NCI-H1105 treated with DMSO at 0.1 percent for 48 hours (cell line): ENCODE measurements at regions not wholly inside any gene's neighbourhood (a gene's known extent, or its start where the extent isn't known, plus 50 kb on each side); places are given as distances from the start of the nearest gene placed in this dataset.

Experiments
- DNase-seq: peaks from one replicate; lab custom pipeline; 2025; lab: John Stamatoyannopoulos, UW

DNA sequence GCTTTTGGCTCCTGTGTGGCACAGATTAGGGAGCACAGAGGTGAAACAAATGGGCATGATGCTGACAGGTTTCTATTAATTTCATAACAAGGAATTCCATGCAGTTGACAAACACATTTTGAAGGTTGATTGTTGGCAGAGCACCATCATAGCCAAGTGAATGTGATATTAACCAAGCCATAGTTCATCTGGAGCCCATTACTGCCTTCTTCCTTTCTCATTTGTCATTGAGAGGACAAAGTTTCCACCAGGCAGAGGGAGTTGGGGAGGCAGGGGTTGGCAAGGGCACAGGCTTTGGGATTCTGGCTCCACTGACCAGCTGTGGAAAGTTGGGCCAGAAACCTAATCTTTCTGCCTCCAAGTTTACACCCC, 325.2 kb downstream of the MFSD1 start:
- no peak for DNase-seq

DNA sequence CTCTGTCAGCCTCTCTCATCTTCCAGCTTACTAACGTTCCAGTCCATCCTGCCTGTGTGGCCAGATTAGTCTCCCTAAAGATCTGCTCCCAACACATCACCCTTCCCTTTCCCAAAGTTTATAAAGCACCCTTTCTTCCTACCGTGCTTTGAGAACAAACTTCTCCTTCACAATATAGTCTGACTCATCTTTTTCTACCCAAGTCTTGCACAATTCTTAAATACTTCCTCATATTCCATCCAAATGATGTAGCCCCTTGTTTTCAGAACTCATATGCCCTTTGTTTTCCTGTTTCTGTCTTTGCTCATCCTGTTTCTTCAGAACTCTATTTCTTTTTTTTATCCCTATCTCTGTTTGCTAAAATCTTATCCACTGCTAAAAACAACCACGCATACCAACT, 326.8 kb downstream of the MFSD1 start:
- no peak for DNase-seq

DNA sequence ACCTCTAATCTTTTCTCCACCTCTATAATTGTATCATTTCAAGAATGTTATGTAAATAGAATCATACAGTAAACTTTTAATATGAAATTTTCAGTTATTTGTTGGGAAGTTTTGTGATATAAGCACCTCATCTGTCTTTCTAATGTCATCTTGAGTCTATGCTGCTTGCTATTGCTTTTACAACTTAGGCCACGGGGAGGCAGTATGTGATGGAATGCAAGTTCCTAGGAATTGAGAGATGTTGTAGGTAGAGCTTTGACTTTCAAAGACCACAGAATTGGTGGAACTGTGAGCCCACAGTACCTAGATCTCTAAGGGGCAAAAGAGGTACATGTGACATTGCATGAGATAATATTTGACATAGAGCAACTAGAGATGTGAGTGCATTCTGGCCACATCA, 328.3 kb downstream of the MFSD1 start:
- DNase-seq, result no peak

DNA sequence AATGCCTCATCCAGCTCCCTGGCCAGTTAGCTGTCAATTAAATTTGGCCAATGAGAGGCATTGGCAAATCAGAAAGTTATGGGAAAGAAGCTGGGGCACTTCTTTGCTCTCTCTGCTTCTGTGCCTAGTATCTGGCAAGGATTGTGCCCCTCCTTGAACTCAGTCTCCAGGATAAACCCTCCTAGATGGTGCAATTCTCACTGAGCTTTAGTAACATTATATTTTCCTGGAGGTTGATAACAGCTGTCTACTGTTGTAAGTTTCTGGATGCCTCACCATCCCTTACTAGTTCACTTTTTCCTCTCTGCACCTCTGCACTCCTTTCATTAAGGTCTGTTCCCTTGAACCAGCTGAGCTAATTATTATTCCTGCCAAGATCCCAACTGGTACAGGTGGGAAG, 329.5 kb downstream of the MFSD1 start:
- DNase-seq, result no peak

DNA sequence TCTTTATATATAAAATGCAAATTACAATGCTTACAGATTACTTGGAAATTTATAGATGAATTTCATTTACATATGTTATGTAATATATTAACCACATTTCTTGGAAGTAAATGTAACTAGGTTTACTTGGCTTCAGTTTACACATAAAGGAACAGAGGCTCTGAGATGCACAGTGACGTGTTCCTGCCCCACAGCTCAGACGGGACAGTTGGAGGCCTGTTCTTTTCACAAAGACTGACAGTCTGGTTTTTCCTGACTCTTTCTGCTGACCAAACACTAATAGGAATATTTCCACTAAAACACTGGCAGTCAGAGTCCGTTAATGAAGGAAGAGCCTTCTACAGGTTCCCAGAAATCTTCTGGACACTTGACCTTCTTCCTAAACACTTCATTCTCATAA, 336.1 kb downstream of the MFSD1 start:
- no peak for DNase-seq

DNA sequence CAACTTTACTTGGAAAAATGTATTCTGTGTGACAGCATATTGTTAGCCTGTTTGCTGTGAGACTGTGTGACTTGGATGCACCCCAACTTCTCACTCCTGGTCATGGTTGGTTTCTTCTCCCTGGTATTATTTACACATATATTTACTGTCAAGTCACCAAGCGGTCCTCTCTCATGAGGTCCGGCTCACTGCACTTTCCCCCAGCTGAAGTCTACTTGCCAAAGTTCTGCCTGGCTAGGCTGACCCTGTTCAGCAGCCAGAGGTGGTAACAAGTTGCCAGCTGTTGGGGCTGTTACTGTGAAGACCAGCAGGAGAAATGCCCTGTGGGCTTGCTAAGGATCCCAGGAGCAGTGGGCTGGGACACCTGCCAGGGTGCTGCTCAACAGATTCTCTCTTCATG, 337.5 kb downstream of the MFSD1 start:
- no peak for DNase-seq

DNA sequence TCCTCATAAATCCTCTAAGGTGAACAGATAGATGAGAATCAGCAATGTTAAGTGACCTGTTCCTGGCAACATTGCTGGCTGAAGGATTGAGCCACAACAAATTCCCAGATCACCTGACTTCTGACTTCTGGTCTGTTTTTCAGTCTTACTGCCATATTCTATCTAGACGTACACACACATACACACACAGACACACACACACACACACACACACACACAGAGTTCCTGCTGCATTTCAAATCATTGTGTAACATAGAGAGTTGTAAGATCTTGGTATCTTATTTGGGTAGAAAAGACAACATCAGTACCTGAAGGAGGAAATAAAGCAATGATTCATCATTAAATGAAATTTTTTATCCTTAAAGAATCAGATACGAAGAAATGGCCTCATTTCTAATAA, 342.6 kb downstream of the MFSD1 start:
- DNase-seq, result no peak

DNA sequence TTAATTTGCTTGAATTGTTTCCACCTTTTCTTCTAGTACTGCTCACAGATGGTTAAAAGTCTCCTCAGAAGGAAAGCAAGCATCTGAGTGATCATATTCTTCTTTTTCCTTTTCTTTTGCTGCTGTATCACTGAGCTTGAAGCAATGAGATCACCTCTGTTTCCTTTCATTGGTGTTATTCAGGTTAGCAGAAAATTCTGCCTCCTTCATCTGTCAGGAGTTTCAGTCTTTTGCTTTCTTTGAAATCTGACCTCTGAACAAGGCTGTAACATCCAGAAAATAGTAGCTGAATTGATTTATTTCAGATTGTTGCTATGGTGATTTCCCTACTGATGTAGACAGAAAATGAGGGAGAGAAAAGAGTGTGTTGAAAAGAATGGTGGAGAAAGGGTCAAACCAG, 343.0 kb downstream of the MFSD1 start:
- DNase-seq, result no peak

DNA sequence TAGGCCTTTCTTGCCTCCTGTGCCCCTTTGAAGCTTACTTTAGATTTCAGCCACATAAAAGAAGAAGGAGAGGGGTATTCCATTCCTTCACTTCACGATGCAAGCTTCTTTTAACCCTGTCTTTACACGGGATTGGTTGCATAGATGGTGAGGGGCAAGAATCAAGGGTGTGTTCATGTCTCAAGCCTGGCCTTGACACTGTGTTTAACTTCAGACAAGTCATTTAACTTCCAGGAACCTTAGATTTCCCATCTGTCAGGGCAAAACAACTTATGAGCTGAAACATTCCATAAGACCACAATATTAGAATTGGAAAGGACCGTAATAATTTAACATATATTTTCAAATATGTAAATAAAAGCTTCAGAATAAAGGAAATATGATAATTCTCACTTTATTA, 344.5 kb downstream of the MFSD1 start:
- DNase-seq, result no peak

DNA sequence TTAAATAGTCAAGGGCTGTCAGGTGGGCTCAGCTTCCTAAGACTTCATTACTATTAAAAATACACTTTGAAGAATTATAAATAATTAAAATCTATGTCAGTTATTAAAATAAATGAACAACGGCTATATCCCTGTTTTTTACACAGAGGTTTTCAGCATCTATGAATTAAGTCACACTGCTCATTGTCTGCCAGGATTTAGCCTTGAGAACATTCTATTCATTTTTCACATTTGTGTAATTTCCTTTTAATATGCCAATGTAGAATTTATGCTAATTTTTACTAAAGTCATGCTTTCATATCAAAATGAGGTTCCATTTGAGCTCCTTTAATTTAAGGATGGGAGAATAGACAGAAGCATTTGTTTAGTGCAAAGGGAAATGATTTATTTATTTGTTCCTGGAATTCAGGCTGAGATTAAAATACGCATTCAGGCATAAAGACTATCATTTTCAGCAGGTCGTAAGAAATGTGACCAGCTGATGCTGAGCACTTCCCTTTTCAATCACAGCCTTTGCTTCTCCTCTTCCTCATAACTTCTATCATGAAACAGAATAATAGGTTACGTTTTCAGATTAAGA, 345.1 kb downstream of the MFSD1 start:
- DNase-seq, result no peak

DNA sequence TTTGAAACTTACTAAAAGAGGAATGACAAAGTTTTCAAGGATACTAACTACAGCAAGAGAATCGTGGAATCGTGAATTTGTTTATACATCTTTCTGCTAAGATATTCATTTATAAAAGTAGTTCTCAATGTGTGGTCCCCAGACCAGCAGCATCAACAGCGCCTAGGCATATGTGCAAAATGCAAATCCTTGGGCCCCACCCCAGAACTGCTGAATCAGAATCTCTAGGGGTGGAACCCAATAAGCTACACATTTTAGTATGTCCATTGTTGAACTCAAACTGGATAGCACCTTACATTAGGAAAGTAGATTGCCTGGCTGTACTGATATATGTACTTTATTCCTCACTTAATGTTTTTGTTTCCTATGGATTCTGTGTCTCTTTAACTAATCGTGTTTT, 346.0 kb downstream of the MFSD1 start:
- no peak for DNase-seq

DNA sequence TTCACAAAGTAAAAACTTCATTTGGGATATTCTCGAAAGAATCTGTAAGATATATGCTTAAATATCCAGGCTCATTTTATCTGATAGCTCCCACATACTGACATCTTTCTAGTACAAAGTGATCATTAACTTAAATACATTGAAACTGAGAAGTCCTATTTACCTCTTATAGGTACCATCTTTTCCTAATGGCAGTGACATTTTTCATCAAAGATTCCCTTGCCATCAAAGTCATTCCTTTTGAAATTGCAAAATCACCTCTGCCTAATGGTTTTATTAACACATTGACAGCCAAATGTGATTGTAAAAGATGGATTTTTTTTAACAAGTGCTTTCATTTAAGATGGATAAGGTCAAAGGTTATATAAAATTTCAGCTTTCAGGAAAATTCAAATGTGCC, 346.6 kb downstream of the MFSD1 start:
- no peak for DNase-seq

DNA sequence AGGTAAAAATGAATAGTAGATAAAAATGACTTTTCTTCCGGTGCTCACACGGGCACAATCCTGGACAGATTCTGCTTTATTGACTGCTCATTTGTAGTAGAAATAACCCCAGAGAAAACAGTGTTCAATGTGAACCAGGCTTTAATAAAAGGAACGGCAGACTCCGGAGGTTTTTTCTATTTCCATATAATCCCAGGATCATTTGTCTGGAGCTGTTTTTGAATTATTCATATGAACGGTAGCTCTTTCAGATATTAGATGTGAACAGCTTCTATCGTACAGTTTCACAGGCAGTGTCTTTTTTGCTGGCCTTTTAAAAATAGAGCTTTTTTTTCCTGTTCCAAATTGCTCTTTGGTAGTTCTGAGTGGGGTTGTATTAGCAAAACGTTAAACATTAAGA, 347.3 kb downstream of the MFSD1 start:
- DNase-seq, result no peak

DNA sequence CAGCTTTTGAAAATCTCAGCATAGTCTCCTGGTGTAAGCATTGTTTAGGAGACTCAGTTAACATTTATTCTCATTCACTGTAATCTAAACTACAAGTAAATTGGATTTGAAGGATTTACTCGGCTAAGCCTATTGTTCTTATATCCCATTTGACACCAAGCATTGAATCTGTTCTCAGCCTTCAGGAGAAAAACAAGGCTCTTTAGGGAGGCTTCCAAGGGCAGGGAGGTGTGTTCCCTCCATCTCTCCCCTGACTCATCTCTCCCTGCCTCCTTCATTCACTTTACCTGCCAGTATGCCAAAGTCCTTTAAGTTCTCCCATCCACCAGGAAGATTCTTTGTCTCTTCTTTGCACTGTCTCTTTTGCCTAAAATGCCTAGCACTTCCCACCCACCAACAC, 347.8 kb downstream of the MFSD1 start:
- DNase-seq, result no peak

DNA sequence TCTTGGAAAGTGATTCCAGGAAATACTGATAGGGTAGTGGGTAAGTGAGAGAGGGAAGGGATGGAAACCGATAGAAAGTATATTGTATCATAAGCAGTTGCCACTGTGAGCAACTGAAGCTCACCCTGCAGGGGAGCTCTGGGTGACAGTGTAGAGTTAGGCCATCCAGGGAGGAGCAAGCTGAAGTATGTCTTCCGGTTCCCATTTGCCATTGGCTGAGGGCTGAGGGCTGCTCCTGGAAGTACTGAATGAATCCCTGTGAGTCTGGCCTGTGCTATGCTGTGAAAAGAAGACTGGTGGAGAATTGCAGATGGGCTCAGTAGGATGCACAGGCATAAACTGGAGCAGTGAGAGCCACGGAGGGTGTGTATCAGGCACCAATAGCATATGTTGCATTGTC, 348.3 kb downstream of the MFSD1 start:
- no peak for DNase-seq

DNA sequence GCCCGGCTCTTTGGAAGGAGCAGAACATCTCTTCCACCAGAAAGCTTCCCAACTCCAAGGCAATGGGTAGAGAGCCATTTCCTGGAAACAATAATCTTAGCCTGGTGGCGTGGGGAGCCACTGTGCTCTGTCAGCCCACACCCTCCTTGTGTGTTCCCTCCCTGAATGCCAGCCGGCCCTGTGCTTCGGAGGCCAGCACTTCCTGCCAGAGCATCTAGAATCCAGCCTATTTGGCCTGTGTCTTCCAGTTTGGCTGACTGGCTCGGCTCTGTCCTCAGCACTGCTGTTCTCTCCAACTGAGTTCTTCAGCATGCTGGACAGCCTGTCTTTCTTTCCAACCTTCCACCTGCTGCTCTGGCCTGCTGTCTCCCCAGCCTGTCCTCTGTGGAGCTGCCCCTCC, 349.3 kb downstream of the MFSD1 start:
- DNase-seq, result no peak

DNA sequence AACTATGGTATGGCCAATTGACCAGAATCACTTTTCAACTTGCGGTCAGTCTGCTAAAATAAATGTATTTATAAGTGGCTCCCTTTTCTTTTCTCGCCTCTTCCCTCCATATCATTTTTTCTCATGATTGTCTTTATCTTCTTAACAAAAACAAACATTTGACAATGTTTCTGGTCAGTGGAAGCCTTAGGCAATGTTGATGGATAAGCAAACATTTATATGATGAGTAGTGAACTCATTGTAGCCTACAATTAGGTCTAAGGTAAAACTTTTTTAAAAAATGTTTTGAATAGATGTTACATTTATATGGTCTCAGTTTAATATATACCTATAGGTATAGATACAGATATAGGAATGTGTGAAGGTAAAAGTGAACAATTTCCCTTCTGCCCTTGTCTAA, 355.4 kb downstream of the MFSD1 start:
- DNase-seq, result no peak

DNA sequence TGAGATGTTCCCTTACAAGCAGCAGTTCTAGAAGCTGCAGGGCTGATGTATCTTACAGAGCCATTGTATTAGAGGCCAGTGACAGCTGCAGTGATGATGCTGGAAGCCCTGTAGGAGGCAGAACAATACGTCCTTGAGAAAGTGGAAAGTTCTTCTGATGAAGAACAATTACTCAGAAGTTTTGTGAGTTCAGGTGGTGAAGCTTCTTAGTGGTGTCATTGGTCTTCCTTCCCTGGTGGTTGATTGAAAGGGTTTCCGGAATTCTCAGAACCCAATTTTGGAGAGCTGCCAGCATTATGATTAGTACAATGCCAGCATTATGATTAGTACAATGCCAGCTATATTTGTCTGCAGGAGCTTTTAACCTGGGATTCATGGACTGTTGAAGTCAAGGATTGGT, 356.4 kb downstream of the MFSD1 start:
- peak; percentile 28 for DNase-seq

DNA sequence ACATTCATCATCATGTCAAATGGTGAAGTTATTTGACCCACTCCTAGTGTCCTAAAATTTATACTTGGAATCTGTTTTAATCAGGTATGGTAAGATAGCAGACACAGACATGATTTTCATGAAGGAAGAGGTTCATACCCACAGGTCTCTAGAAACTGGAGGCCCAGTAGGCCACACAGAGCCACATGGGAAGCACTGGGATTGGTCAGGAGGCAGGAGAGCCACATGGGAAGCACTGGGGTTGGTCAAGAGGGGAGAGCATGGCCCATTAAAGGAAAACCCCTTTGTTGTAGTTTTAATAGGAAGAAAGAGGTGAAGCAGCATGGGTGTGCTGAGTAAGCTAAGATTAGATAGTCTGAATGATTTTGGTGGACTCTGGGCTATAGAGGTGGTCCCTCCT, 356.9 kb downstream of the MFSD1 start:
- DNase-seq, result no peak

DNA sequence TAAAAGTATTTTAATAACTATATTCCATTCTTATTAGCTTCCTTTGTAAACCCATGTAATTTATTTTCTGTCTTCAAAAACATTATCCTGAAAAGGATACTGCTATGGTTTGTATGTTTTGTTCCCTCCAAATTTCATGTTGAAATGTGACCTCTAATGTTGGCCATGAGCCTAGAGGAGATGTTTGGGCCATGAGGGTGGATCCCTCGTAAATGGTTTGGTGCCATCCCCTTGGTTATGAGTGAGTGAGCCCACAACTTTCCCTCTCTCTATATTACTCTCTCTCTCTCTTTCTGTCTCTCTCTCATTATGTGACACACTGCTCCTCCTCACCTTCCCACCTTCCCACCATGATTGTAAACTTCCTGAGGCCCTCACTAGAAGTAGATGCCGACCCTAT, 357.7 kb downstream of the MFSD1 start:
- DNase-seq, result no peak

DNA sequence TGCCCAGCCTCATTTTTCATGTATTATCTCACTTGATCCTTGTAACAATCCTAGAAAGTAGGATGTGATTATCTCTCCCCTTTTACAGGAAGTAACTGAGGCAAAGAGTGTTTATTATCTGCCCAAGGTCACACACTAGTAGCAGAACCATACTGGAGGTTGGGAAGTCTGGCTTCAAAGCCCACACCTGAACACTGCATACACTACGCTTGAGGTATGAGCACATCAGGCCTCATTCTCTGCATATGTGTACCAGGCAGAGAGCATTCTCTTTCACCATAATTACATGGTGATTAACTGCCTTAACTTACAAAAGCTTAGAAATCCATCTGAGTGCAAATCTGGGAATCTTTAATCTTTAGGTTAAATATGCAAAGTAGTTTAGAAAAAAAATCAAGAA, 361.8 kb downstream of the MFSD1 start:
- no peak for DNase-seq

DNA sequence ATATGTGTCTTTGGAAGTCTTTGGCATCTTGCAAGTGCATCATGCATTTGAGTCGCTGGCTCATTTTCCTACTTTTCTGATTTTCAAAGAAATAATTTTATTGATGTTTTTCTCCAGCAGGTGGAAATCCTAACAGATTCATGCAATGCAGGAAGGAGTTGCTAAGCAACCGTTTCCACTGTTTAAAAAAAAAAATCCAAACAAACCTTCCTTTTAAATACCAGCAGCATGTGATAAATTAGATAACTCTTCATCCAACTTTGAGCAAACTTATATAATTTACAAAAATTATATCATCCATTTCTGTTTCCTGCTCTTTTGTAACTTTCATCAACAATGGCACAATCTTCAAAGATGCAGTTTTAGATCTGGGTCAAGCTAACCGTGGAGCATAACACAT, 364.1 kb downstream of the MFSD1 start:
- DNase-seq, result no peak

DNA sequence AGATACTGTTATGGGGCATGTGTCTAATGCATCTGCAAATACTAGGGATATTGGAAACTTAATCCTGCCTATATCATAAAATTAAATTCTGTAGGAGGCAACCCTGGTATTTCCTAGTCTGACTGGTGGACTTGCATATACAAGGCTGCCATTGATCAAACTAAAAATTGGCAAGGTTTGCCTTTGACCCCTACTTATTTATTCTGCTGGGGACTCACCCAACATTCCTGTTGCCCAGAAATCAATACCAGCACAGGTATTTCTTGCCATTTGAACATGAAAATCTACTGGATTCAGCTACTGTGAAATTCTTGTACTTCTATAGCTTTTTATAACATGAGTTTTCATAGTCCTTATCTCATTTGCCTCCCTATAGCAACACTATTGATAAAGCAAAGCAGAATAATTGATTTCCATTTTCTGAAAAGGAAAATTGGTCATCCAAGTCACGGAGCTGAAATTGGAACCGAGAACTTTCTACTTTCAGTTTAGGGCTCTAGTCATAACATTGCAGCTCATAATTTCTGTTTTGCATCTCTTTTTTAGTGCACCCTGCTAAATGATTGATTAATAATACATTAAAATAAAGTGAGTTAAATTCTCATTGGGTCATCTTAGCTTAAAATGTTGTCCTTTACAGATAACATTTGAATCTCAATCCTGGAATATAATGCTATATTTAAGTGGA, 365.2 kb downstream of the MFSD1 start:
- DNase-seq, result no peak

DNA sequence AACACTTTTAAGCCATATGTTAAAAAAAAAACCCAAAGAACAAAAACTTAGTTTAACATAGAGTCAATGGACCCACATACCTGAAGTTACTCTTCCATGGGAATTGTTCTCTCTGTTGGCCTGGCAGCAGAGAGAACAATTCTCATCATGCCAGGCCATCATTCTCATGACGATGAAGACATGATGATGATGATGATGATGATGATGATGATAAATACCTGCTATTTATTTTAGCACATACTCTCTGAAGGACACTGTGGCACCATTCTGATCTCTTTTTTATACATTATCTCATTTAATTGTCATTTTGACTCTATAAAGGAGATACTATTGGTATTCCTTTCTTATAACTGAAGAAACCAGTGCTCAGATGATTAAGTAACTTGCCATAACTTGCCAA, 366.9 kb downstream of the MFSD1 start:
- DNase-seq, result no peak

DNA sequence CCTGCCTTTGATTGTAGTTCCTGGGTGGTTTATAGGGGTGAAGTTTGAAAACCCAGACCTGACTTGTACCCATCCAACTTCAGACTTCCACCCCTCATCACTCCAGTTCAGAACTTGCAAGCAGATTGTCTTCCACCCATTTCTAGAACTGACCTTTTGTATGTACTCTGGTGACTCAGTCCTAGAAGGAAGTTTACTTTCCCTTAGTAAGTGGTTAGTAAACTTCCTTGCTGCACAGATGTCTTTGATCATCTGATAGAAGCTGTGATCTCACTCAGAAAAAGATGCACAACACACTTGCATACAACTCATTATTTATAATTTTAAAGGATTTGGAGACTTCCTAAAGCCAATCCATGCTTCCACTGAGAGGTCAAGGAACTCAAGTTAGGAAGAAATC, 368.0 kb downstream of the MFSD1 start:
- no peak for DNase-seq
